ENCODE measurements at regions not wholly inside any gene's neighbourhood (a gene's known extent, or its start where the extent isn't known, plus 50 kb on each side); places are given as distances from the start of the nearest gene placed in this dataset.
"Not testable (repeated sequence)": the region's sequence is repeated elsewhere in the genome, so short reads cannot be mapped to it uniquely, and the experiment has no call there.

DNA sequence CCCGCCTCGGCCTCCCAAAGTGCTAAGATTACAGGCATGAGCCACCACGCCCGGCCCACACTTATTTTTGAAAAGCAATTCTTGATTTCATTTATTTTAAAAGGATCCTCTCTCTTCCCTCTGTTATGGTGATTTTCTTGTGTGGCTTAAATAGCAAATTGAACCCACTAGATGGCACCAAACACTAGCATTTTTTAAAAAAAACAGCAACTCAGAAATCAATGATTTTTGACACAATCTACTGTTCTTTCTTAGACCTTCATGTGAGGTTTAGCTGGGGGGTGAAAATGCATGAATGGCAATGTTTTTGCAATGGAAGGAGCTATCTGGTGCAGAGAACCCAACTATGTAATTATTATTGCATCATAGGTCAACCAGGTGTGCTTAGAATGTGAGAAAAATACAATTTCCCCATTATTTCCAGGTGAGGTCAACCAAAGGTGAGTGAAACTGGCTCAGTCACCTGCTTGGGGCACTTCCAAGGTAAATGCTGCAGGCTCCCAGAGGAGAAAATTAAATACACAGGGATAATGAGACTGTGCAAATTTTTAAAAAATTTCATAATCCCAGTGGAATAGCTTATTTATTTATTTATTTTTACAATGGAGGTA lies 226.7 kb upstream of the PRKX start:
- DNase-seq (no peak), ATAC-seq (no peak)
- H3K27me3 Mint-ChIP-seq (ENCODE audit: low read depth), result peaks cover 2% of the 10 kb centered on the region
- no peaks in the 10 kb centered on the region for H3K4me1 Mint-ChIP-seq (ENCODE audit: low read depth)
- no peak overlapping the region for H3K4me3 Mint-ChIP-seq
- H3K36me3 Mint-ChIP-seq (ENCODE audit: insufficient read depth), result no peaks in the 10 kb centered on the region
- H3K9me3 Mint-ChIP-seq, result peaks cover 4% of the 10 kb centered on the region

DNA sequence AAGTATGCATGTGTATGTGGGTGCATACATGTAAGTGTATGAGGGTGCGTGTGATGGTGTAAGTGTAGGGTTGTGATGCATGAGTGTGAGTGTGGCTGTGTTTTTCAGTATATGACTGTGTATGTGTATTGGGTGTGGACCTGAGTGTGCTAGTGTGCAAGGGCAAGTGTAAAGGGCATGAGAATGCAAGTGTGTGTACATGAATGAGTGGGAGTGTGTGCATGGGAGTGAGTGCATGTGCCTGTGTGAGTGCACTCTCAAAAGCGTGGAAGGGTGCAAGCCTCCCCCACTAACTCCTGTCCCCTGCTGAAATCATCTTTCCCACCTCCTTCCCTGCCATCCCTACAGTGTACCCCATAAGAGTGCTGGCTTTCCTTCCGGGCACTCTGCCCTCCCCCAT lies 225.1 kb upstream of the PRKX start:
- Mint-ChIP-seq H3K4me1 (ENCODE audit: low read depth) (no peaks in the 10 kb centered on the region), H3K9me3 (peaks cover 4% of the 10 kb centered on the region), H3K4me3 (no peak overlapping the region), H3K36me3 (ENCODE audit: insufficient read depth) (no peaks in the 10 kb centered on the region), H3K27me3 (ENCODE audit: low read depth) (peaks cover 2% of the 10 kb centered on the region)
- no peak for DNase-seq
- ATAC-seq, result no peak

DNA sequence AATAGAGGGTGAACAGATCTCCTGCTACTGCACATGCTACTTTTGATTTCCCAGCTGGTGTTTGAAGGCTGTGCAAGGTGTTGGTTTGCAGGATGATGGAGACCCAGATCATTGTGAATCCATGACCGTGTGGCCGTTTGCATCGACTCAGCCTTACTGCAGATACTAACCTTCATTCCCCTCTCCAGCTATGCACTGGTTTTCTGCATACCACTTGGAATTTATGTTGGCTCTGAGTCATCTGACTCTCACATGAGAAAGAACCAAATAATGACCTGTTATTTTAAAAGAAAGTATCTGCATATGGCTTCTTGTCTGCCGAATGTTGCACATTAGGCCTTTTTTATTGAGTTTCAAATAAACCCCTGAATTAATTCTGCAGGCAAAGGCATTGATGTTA lies 221.7 kb upstream of the PRKX start:
- H3K27me3 Mint-ChIP-seq (ENCODE audit: low read depth); DNase-seq; H3K4me3 Mint-ChIP-seq; H3K4me1 Mint-ChIP-seq (ENCODE audit: low read depth); ATAC-seq; H3K9me3 Mint-ChIP-seq; H3K36me3 Mint-ChIP-seq (ENCODE audit: insufficient read depth): not testable (repeated sequence)

DNA sequence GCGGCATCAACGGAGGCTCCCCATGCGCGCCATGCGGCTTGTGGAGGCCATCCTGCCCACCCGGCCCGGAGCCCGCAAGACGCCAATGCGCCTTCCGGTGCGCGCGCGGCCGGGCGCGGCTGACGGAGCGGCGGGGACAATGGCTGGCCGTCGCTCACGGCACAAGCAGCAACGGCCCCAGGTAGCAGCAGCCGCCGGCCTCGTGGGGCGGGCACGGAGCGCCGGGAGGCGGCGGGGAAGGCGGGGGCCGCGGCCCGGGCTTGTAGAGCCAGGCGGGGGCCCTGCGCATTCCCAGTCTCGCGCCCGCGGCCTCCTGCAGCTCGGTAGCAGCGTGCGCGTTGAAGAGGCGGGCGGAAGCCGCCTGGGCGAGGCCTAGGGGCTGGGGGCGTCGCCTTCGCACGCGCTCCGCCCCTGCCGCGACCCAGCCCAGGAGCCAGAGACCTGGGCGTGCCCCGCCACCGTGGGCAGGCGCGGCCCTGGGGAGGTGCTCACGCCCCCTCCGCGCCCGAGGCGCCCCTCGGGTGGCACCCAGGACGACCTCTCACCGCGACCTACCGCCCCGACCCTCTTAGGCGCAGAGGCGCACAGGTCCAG lies 207.1 kb upstream of the PRKX start:
- H3K36me3 Mint-ChIP-seq (ENCODE audit: insufficient read depth); H3K9me3 Mint-ChIP-seq; H3K27me3 Mint-ChIP-seq (ENCODE audit: low read depth); H3K4me3 Mint-ChIP-seq; H3K4me1 Mint-ChIP-seq (ENCODE audit: low read depth); DNase-seq: not testable (repeated sequence)
- peak; percentile 97 to 98 for ATAC-seq

DNA sequence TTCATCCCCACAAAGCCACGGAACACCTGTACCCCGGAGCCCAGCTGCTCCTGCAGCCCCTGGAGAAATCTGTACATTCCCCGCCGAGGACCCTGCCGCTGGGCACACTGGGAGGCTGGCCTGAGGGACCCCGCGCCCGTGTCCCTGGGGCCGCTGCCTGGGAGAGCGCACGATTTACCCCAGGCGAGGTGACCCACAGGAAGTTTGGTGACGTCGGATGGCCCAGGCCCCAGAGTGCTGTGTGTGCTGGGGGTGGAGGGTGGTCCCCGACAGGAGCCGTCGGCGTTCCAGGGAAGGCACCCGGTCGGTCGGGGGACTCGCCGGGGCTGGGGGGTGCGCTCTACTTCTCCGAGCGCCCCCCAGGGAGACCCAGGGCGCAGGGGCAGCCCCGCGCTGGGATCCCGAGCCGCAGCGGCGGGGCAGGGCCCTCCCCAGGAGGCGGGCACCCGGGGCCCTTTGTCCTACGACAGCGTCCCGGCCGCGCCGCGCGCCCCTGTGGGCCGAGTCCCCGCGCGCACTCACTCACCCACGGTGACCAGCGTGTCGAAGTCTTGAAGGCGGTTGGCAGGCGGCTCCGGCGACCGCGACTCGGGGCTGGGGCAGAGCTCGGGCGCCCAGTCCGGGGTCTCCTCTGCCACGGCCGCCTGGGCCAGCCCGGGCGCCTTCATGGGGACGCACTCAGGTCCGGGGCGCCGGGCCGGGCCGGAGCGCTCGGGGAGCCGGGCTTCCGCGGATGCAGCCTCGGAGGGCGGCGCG lies 206.4 kb upstream of the PRKX start:
- not testable (repeated sequence) for H3K27me3 Mint-ChIP-seq (ENCODE audit: low read depth); DNase-seq; H3K4me3 Mint-ChIP-seq; H3K36me3 Mint-ChIP-seq (ENCODE audit: insufficient read depth); H3K4me1 Mint-ChIP-seq (ENCODE audit: low read depth); H3K9me3 Mint-ChIP-seq
- ATAC-seq, result peak; percentile 35 to 41

DNA sequence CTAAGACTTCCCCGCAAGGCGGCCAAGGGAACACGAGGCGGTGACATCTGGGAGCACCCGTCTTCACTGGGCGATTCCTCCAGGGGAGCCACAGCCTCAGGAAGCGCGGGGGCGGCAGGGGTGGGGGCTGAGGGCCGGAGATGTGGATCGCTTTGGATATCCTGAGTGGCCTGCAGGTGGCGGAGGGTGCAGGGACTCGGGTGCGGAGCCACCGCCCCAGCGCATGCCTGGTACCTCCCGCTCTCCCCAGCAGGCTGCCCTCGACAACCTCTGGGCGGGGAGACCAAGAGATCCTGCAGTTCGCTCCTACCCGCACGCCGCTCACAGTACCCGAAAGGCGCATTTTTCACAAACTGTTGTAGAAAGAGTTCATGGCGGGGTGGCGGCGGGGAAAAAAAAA lies 201.4 kb upstream of the PRKX start:
- H3K27me3 Mint-ChIP-seq (ENCODE audit: low read depth); H3K36me3 Mint-ChIP-seq (ENCODE audit: insufficient read depth); H3K4me3 Mint-ChIP-seq; H3K4me1 Mint-ChIP-seq (ENCODE audit: low read depth); DNase-seq; H3K9me3 Mint-ChIP-seq; ATAC-seq: not testable (repeated sequence)

DNA sequence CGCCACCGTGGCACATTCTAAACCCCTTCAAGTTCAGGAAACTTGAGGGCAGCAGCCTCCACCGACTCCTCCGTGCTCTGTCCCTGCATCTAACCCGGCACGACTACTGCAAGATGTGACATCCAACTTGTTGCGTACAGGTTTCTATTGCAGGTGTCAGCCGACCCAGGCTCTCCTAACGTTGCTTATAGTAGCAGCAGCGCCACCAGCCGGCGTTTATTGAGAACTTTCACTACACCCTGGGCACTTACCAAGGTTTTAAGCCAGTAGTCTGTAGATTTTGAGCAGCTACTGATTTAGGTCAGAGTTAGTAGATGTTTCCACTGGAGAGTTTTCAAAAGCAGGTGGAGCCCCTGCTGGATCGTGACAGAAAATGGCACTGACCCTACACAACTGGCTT lies 200.6 kb upstream of the PRKX start:
- not testable (repeated sequence) for H3K4me1 Mint-ChIP-seq (ENCODE audit: low read depth); H3K27me3 Mint-ChIP-seq (ENCODE audit: low read depth); ATAC-seq; H3K9me3 Mint-ChIP-seq; DNase-seq; H3K4me3 Mint-ChIP-seq; H3K36me3 Mint-ChIP-seq (ENCODE audit: insufficient read depth)

DNA sequence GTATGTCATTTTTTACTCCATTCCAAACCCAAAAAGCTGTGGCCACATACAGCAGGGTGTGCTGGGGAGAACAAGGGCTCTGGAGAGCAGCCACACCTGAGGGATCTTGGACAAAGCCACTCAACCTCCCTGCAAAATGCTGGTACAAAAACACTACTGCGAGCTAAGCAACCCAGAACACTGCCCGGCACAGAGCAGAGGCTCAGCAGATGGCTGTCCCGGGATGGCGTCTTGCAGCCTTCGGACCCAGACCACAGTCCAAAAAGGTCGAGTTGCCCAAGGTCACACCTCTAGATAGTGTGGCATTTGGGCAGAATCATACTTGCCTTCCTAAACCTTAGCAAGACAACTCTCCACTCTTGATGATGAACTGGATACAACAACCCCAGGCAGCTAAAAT lies 197.6 kb upstream of the PRKX start:
- H3K36me3 Mint-ChIP-seq (ENCODE audit: insufficient read depth); H3K9me3 Mint-ChIP-seq; DNase-seq; H3K4me1 Mint-ChIP-seq (ENCODE audit: low read depth); H3K27me3 Mint-ChIP-seq (ENCODE audit: low read depth); ATAC-seq; H3K4me3 Mint-ChIP-seq: not testable (repeated sequence)

DNA sequence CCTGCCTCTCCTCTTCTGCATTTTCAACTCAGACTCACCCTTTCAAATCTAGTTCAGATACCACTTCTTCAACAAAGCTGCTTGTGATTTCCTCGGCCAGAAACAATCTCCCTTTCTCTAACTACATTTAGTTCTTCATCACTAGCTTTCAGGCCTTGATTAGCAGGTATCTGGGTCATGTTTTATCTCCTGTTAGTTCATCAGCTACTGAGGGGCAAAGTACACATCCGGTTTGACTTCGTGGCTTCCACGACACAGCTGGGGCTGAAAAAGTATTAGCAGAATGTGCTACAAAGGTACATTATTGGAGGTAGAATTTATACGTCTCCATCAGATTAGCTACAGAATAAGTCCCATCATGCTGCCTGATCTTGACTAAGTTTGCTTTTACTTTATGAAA lies 197.2 kb upstream of the PRKX start:
- not testable (repeated sequence) for H3K4me3 Mint-ChIP-seq; ATAC-seq; H3K4me1 Mint-ChIP-seq (ENCODE audit: low read depth); H3K36me3 Mint-ChIP-seq (ENCODE audit: insufficient read depth); DNase-seq; H3K9me3 Mint-ChIP-seq; H3K27me3 Mint-ChIP-seq (ENCODE audit: low read depth)

DNA sequence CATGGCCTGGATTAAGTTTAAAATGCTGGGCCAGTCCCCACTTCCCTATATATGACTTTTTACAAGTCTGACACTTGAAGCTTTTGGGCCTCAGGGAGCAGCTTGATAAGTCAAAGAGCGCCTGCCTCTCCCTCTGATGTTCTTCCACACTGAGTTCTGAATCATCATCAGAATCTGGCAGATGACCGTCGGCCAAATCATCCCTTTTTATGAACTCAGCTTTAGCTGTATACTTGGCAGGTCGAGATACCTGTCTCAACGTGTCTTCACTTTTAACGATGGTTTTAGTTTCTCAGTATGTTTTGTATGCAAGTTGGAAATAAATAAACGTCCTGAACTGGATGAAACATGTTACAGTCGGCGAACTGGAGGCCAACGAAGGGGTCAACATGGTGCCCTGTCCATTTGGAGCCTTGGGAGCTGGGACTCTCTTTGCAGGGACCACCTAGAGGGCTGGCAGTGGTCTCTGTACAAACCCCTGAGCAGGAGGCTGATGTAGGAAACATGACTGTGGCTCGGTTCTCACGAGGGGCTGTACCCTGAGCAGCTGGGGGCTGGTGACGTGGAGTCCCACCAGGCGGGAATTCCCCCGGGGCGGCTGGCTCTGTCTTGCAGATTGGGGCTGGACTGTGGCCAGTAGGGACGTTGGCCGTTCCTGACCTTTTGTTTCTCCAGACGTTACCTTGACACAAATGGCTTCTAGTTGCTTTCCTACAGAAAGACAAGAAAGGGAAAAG lies 192.2 kb upstream of the PRKX start:
- H3K9me3 Mint-ChIP-seq, result not testable (repeated sequence)

DNA sequence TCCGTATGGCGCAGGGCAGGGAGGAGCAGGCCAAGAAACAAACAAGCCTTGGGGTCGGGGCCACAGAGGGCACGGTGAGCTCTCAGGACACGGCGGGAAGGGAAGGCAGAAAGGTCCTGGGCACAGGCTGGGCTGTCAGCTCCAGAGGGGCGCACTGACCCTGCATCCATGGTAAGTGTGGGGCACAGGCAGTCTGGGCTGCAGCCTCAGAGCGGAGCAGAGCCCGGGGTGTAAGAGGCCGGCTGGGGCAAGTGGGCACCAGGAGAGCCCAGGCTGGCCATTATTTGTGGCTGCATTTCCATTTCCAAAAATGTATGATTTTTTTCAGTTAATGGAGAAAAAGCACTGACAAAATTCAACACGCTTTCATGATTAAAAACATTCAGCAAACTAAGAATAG lies 188.8 kb upstream of the PRKX start:
- H3K27me3 Mint-ChIP-seq (ENCODE audit: low read depth); ATAC-seq; H3K36me3 Mint-ChIP-seq (ENCODE audit: insufficient read depth); H3K9me3 Mint-ChIP-seq; DNase-seq; H3K4me1 Mint-ChIP-seq (ENCODE audit: low read depth); H3K4me3 Mint-ChIP-seq: not testable (repeated sequence)

More for the DNA sequence above, 192.2 kb upstream of the PRKX start:
- not testable (repeated sequence) for H3K4me1 Mint-ChIP-seq (ENCODE audit: low read depth); H3K36me3 Mint-ChIP-seq (ENCODE audit: insufficient read depth); ATAC-seq; H3K4me3 Mint-ChIP-seq; H3K27me3 Mint-ChIP-seq (ENCODE audit: low read depth); DNase-seq

DNA sequence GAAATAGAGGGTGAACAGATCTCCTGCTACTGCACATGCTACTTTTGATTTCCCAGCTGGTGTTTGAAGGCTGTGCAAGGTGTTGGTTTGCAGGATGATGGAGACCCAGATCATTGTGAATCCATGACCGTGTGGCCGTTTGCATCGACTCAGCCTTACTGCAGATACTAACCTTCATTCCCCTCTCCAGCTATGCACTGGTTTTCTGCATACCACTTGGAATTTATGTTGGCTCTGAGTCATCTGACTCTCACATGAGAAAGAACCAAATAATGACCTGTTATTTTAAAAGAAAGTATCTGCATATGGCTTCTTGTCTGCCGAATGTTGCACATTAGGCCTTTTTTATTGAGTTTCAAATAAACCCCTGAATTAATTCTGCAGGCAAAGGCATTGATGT lies 183.3 kb upstream of the PRKX start:
- H3K9me3 Mint-ChIP-seq; H3K4me3 Mint-ChIP-seq; H3K27me3 Mint-ChIP-seq (ENCODE audit: low read depth); H3K36me3 Mint-ChIP-seq (ENCODE audit: insufficient read depth); H3K4me1 Mint-ChIP-seq (ENCODE audit: low read depth); ATAC-seq; DNase-seq: not testable (repeated sequence)

DNA sequence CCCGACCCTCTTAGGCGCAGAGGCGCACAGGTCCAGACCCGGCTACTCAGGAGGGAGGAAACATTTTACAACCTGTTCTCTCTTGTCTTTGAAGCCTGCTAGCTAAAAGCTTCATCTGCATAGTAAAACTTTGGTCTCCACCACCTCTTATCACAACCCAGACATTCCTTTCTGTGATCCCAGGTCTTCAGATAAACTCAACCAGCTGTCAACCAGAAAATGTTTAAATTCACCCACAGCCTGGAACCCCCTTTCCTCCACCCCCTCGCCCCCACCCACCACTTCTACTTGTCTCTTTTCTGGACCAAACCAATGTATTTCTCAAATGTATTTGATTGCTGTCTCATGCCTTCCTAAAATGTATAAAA lies 169.1 kb upstream of the PRKX start:
- not testable (repeated sequence) for H3K9me3 Mint-ChIP-seq; H3K27me3 Mint-ChIP-seq (ENCODE audit: low read depth); H3K4me3 Mint-ChIP-seq; ATAC-seq; H3K4me1 Mint-ChIP-seq (ENCODE audit: low read depth); H3K36me3 Mint-ChIP-seq (ENCODE audit: insufficient read depth); DNase-seq

DNA sequence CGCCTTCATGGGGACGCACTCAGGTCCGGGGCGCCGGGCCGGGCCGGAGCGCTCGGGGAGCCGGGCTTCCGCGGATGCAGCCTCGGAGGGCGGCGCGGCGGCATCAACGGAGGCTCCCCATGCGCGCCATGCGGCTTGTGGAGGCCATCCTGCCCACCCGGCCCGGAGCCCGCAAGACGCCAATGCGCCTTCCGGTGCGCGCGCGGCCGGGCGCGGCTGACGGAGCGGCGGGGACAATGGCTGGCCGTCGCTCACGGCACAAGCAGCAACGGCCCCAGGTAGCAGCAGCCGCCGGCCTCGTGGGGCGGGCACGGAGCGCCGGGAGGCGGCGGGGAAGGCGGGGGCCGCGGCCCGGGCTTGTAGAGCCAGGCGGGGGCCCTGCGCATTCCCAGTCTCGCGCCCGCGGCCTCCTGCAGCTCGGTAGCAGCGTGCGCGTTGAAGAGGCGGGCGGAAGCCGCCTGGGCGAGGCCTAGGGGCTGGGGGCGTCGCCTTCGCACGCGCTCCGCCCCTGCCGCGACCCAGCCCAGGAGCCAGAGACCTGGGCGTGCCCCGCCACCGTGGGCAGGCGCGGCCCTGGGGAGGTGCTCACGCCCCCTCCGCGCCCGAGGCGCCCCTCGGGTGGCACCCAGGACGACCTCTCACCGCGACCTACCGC lies 168.6 kb upstream of the PRKX start:
- not testable (repeated sequence) for H3K27me3 Mint-ChIP-seq (ENCODE audit: low read depth); H3K4me1 Mint-ChIP-seq (ENCODE audit: low read depth); H3K4me3 Mint-ChIP-seq; H3K36me3 Mint-ChIP-seq (ENCODE audit: insufficient read depth); H3K9me3 Mint-ChIP-seq; DNase-seq
- ATAC-seq, result peak; percentile 97
